ENCODE measurements at regions not wholly inside any gene's neighbourhood (a gene's known extent, or its start where the extent isn't known, plus 50 kb on each side); places are given as distances from the start of the nearest gene placed in this dataset.
"Not testable (repeated sequence)": the region's sequence is repeated elsewhere in the genome, so short reads cannot be mapped to it uniquely, and the experiment has no call there.

- not testable (repeated sequence) for TF ChIP-seq CTCF, POLR2A (IDR thresholded peaks at IDR 0.05)
Measured at GRCh38 chr15:24437270-24437669, 238.3 kb upstream of the NPAP1 start.

Data from uterus (tissue), 2 donors.